Left ventricle myocardium inferior (tissue), 1 donor: ENCODE measurements at regions not wholly inside any gene's neighbourhood (a gene's known extent, or its start where the extent isn't known, plus 50 kb on each side); places are given as distances from the start of the nearest gene placed in this dataset.

Experiments used
- DNase-seq: peaks from one replicate; pipeline ENCODE4 v3.0.0-alpha.2; 2020
- H3K27ac ChIP-seq: fragments of 200-600 bp; replicated peaks from 2 replicates; pipeline ENCODE4 v1.8.0; 2021
- H3K27me3 ChIP-seq: fragments of 200-600 bp; 2 replicates; pipeline ENCODE4 v1.8.0; 2021; ENCODE audit warnings: low read depth
- H3K36me3 ChIP-seq: fragments of 200-600 bp; 2 replicates; pipeline ENCODE4 v1.8.0; 2021
- H3K4me1 ChIP-seq: fragments of 200-600 bp; 2 replicates; pipeline ENCODE4 v1.8.0; 2021
- H3K4me3 ChIP-seq: fragments of 200-600 bp; 2 replicates; pipeline ENCODE4 v1.8.0; 2021; ENCODE audit warnings: mild to moderate bottlenecking, moderate library complexity
- H3K9me3 ChIP-seq: fragments of 200-600 bp; replicated peaks from 2 replicates; pipeline ENCODE4 v1.8.0; 2021
- intact Hi-C: fragments of 100-400 bp; cut with micrococcal nuclease; formaldehyde crosslinking; loops from one replicate; pipeline ENCODE4 v1.11.0; 2022
- TF ChIP-seq, protein P1 (sequence below): fragments of 200-600 bp; IDR thresholded peaks from 2 replicates; pipeline ENCODE4 v1.8.0; 2021; ENCODE audit warnings: antibody characterized with exemption, mild to moderate bottlenecking, borderline replicate concordance
- donor health status: DM: no; HTN: yes; CAD: no; lungs with severe emphysema.

- TF ChIP-seq, protein P1, sequence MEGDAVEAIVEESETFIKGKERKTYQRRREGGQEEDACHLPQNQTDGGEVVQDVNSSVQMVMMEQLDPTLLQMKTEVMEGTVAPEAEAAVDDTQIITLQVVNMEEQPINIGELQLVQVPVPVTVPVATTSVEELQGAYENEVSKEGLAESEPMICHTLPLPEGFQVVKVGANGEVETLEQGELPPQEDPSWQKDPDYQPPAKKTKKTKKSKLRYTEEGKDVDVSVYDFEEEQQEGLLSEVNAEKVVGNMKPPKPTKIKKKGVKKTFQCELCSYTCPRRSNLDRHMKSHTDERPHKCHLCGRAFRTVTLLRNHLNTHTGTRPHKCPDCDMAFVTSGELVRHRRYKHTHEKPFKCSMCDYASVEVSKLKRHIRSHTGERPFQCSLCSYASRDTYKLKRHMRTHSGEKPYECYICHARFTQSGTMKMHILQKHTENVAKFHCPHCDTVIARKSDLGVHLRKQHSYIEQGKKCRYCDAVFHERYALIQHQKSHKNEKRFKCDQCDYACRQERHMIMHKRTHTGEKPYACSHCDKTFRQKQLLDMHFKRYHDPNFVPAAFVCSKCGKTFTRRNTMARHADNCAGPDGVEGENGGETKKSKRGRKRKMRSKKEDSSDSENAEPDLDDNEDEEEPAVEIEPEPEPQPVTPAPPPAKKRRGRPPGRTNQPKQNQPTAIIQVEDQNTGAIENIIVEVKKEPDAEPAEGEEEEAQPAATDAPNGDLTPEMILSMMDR, result no peak
- no peak overlapping the region for H3K27ac ChIP-seq
- intact Hi-C loops, result no loop called here
- DNase-seq, result no peak
- H3K4me3 ChIP-seq, result no peak overlapping the region
- H3K27me3 ChIP-seq, result peaks cover 10% of the 10 kb centered on the region
- no peaks in the 10 kb centered on the region for H3K36me3 ChIP-seq
- no peaks in the 10 kb centered on the region for H3K4me1 ChIP-seq
- H3K9me3 ChIP-seq, result no peaks in the 10 kb centered on the region
Measured at GRCh38 chr9:107994648-107995047, 505.1 kb upstream of the KLF4 start.

DNA sequence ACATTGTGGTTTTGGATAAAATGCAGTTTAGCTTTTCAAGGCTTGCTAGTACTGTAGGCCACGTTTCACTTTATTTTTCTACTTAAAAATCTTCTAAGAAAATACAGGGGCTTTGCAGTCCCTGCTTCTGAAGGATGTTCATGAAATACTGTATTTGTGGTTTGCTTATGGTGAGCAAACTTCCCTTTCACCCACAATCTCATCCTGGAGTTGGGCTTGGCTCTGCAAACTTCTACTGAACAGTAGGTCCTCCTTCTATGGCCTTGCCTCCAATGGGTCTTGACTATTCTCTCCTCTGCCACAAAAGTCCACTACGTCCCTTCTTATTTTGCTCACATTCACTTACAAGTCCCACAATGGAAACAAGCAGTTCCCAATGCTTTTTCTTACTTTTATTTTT, 502.7 kb upstream of the KLF4 start:
- intact Hi-C loops, result no loop called here
- no peaks in the 10 kb centered on the region for H3K9me3 ChIP-seq
- TF ChIP-seq, protein P1, result no peak
- no peaks in the 10 kb centered on the region for H3K36me3 ChIP-seq
- DNase-seq, result no peak
- H3K27me3 ChIP-seq, result no peaks in the 10 kb centered on the region
- no peaks in the 10 kb centered on the region for H3K4me1 ChIP-seq
- H3K4me3 ChIP-seq, result no peak overlapping the region
- no peak overlapping the region for H3K27ac ChIP-seq

- Histone ChIP-seq H3K9me3 (no peaks in the 10 kb centered on the region), H3K27ac (no peak overlapping the region), H3K36me3 (no peaks in the 10 kb centered on the region), H3K4me3 (no peak overlapping the region), H3K4me1 (no peaks in the 10 kb centered on the region), H3K27me3 (no peaks in the 10 kb centered on the region)
- DNase-seq, result no peak
- TF ChIP-seq, protein P1, result no peak
- intact Hi-C loops, result no loop called here
Measured at GRCh38 chr9:107991581-107991980, 502.0 kb upstream of the KLF4 start.

DNA sequence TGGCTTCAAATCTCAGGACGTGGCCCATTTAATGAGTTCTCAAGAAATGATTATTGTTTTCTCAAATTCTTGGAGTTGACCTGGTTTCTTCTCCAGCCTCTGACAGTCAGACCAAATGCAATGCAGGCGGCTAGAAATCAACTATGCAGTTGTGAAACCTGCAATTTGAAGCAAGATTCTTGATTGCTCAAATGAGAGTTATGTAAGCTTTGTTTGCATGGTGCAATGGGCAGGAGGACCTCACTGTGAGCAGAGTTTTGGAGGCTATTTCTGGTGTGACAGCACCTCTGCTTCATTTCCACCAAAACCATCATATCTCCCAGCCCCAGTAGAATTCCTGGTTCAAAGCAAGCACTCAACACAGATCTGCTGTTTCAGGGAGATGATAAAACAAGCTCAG, 500.0 kb upstream of the KLF4 start:
- intact Hi-C loops, result no loop called here
- TF ChIP-seq, protein P1, result no peak
- Histone ChIP-seq H3K4me3 (no peak overlapping the region), H3K27me3 (no peaks in the 10 kb centered on the region), H3K4me1 (no peaks in the 10 kb centered on the region), H3K36me3 (no peaks in the 10 kb centered on the region), H3K27ac (peak overlapping the region; percentile 34), H3K9me3 (no peaks in the 10 kb centered on the region)
- DNase-seq, result no peak

GRCh38 chr9:107989099-107989498, 499.5 kb upstream of the KLF4 start:
- H3K9me3 ChIP-seq, result no peaks in the 10 kb centered on the region
- H3K4me3 ChIP-seq, result no peak overlapping the region
- H3K4me1 ChIP-seq, result no peaks in the 10 kb centered on the region
- no peak for DNase-seq
- intact Hi-C loops, result no loop called here
- no peaks in the 10 kb centered on the region for H3K27me3 ChIP-seq
- H3K27ac ChIP-seq, result peak overlapping the region; percentile 12
- H3K36me3 ChIP-seq, result no peaks in the 10 kb centered on the region
- TF ChIP-seq, protein P1, result no peak

DNA sequence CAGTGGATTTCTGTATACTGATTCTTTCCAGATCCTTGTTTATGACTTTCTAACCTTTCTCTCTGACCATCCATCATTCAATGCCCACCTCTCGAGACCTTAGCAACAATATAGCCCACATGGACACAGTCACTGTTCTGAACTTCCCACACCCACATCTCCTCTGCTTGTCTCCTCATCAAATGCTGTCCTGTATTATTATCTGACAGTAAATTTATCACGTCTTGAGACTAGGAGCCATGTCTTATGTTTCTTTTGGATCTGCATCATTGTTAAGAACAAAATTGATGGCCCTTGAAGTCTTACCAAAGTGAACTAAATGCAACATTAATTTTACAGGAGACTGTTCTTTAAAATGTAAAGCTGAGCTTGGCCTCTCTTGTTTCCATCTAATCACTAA, 495.4 kb upstream of the KLF4 start:
- TF ChIP-seq, protein P1, result no peak
- H3K27ac ChIP-seq, result no peak overlapping the region
- no peaks in the 10 kb centered on the region for H3K27me3 ChIP-seq
- intact Hi-C loops, result no loop called here
- no peaks in the 10 kb centered on the region for H3K4me1 ChIP-seq
- no peaks in the 10 kb centered on the region for H3K36me3 ChIP-seq
- no peaks in the 10 kb centered on the region for H3K9me3 ChIP-seq
- DNase-seq, result no peak
- H3K4me3 ChIP-seq, result no peak overlapping the region
